ENCODE measurements at regions not wholly inside any gene's neighbourhood (a gene's known extent, or its start where the extent isn't known, plus 50 kb on each side); places are given as distances from the start of the nearest gene placed in this dataset.

- no peak for DNase-seq
- no peaks in the 10 kb centered on the region for H3K4me1 ChIP-seq
- intact Hi-C loops (cut with DNase I), result no loop called here
- no peak overlapping the region for H3K4me3 ChIP-seq (replicated peaks in 1 of 3)
- WGBS, 2 donors, result 65 to 67% methylated on average over 2 of the region's 2 CpGs
- H3K36me3 ChIP-seq, result no peaks in the 10 kb centered on the region
- H3K9me3 ChIP-seq, result no peaks in the 10 kb centered on the region
- H3K27me3 ChIP-seq, result no peaks in the 10 kb centered on the region
- TF ChIP-seq POLR2A (IDR thresholded peaks at IDR 0.05) (no peak), CTCF (IDR thresholded peaks at IDR 0.05) (no peak)
- no peak overlapping the region for H3K27ac ChIP-seq
These were observed 81.0 kb upstream of the ZBTB18 start for GRCh38 chr1:243970077-243970476.

GRCh38 chr1:243968413-243968812 lies 82.7 kb upstream of the ZBTB18 start:
- no peak overlapping the region for H3K4me3 ChIP-seq (replicated peaks in 1 of 3)
- 44 to 51% methylated on average over 5 of the region's 5 CpGs for WGBS, 2 donors
- no peak for TF ChIP-seq CTCF (IDR thresholded peaks at IDR 0.05)
- no peak for TF ChIP-seq POLR2A (IDR thresholded peaks at IDR 0.05)

GRCh38 chr1:243964915-243965314 lies 86.2 kb upstream of the ZBTB18 start:
- no peak for TF ChIP-seq CTCF (IDR thresholded peaks at IDR 0.05)
- TF ChIP-seq POLR2A (IDR thresholded peaks at IDR 0.05), result no peak
- H3K27ac ChIP-seq, result no peak overlapping the region
- no peak overlapping the region for H3K4me3 ChIP-seq (replicated peaks in 1 of 3)
- no peaks in the 10 kb centered on the region for H3K27me3 ChIP-seq
- DNase-seq, result no peak
- WGBS, 2 donors, result 95 to 96% methylated on average over 2 of the region's 2 CpGs
- H3K9me3 ChIP-seq, result no peaks in the 10 kb centered on the region
- intact Hi-C loops (cut with DNase I), result no loop called here
- no peaks in the 10 kb centered on the region for H3K4me1 ChIP-seq
- no peaks in the 10 kb centered on the region for H3K36me3 ChIP-seq

More at GRCh38 chr1:243968413-243968812, 82.7 kb upstream of the ZBTB18 start:
- Histone ChIP-seq H3K27ac (no peak overlapping the region), H3K36me3 (no peaks in the 10 kb centered on the region), H3K9me3 (no peaks in the 10 kb centered on the region), H3K4me1 (no peaks in the 10 kb centered on the region), H3K27me3 (no peaks in the 10 kb centered on the region)
- intact Hi-C loops (cut with DNase I), result no loop called here
- DNase-seq, result no peak

- DNase-seq, result no peak
- no peak overlapping the region for H3K4me3 ChIP-seq (replicated peaks in 1 of 3)
- WGBS, 2 donors, result 80 to 85% methylated on average over 3 of the region's 3 CpGs
- no peak overlapping the region for H3K27ac ChIP-seq
- no peaks in the 10 kb centered on the region for H3K27me3 ChIP-seq
- H3K9me3 ChIP-seq, result no peaks in the 10 kb centered on the region
- no peaks in the 10 kb centered on the region for H3K4me1 ChIP-seq
- no peaks in the 10 kb centered on the region for H3K36me3 ChIP-seq
- TF ChIP-seq CTCF (IDR thresholded peaks at IDR 0.05) (no peak), POLR2A (IDR thresholded peaks at IDR 0.05) (no peak)
- intact Hi-C loops (cut with DNase I), result no loop called here
These were observed 87.5 kb upstream of the ZBTB18 start for GRCh38 chr1:243963571-243963970.

- TF ChIP-seq POLR2A (IDR thresholded peaks at IDR 0.05) (no peak), CTCF (IDR thresholded peaks at IDR 0.05) (no peak)
- H3K4me1 ChIP-seq, result no peaks in the 10 kb centered on the region
- DNase-seq, result no peak
- intact Hi-C loops (cut with DNase I), result no loop called here
- H3K4me3 ChIP-seq (replicated peaks in 1 of 3), result no peak overlapping the region
- no peaks in the 10 kb centered on the region for H3K27me3 ChIP-seq
- no peaks in the 10 kb centered on the region for H3K9me3 ChIP-seq
- H3K27ac ChIP-seq, result no peak overlapping the region
- WGBS, 2 donors, result 83 to 85% methylated on average over 3 of the region's 3 CpGs
- no peaks in the 10 kb centered on the region for H3K36me3 ChIP-seq
These were observed 88.5 kb upstream of the ZBTB18 start for GRCh38 chr1:243962541-243962940.
